DND-41 (cell line): ENCODE measurements at regions not wholly inside any gene's neighbourhood (a gene's known extent, or its start where the extent isn't known, plus 50 kb on each side); places are given as distances from the start of the nearest gene placed in this dataset.

Source experiments
- ATAC-seq: fragments of 200-7000 bp; cut with Tn5 transposase; 3 replicates; pipeline ENCODE4 v1.9.1; 2021; ENCODE audit warnings: low read depth; ENCODE audit not compliant: insufficient read depth
- DNase-seq: peaks from one replicate; pipeline ENCODE4 v3.0.0-alpha.2; 2020
- H2AFZ ChIP-seq: 2 replicates; pipeline ENCODE4 v1.6.0; 2012; ENCODE audit warnings: low read depth, low read length
- H3K27ac ChIP-seq: 2 replicates; pipeline ENCODE4 v1.5.1; 2012; ENCODE audit warnings: low read length, inconsistent platforms
- H3K27me3 ChIP-seq: fragments of 200-600 bp; sonication (generic); 2 replicates; pipeline ENCODE4 v1.6.0; 2012; ENCODE audit warnings: low read length, mild to moderate bottlenecking, inconsistent platforms; ENCODE audit not compliant: insufficient read depth, poor library complexity
- H3K36me3 ChIP-seq: 2 replicates; pipeline ENCODE4 v1.5.1; 2012; ENCODE audit warnings: low read length, inconsistent platforms; ENCODE audit not compliant: insufficient read depth
- H3K4me1 ChIP-seq: 2 replicates; pipeline ENCODE4 v1.5.1; 2012; ENCODE audit warnings: mild to moderate bottlenecking, low read length; ENCODE audit not compliant: insufficient read depth
- H3K4me2 ChIP-seq: 2 replicates; pipeline ENCODE4 v1.6.0; 2012; ENCODE audit warnings: mild to moderate bottlenecking, moderate library complexity, low read length, inconsistent platforms; ENCODE audit not compliant: insufficient read depth
- H3K4me3 ChIP-seq, 2 experiments: fragments of 200-600 bp in 1 of 2; shearing (Covaris generic) in 1 of 2; 2 replicates each; pipeline ENCODE4 v1.5.1; 2012 to 2016; ENCODE audit warnings: inconsistent platforms in 2 of 2, low read length in 2 of 2, mild to moderate bottlenecking in 2 of 2, low read depth in 1 of 2, moderate library complexity in 1 of 2
- H3K79me2 ChIP-seq: 2 replicates; pipeline ENCODE4 v1.6.0; 2012; ENCODE audit warnings: low read length, inconsistent platforms; ENCODE audit not compliant: insufficient read depth
- H3K9ac ChIP-seq: 2 replicates; pipeline ENCODE4 v1.6.0; 2012; ENCODE audit warnings: low read depth, mild to moderate bottlenecking, inconsistent platforms, low read length, moderate library complexity
- H3K9me3 ChIP-seq: 2 replicates; pipeline ENCODE4 v1.5.1; 2012; ENCODE audit warnings: low read length, moderate library complexity, mild to moderate bottlenecking, inconsistent platforms; ENCODE audit not compliant: insufficient read depth, severe bottlenecking
- H4K20me1 ChIP-seq: 2 replicates; pipeline ENCODE4 v1.6.0; 2012; ENCODE audit warnings: low read length; ENCODE audit not compliant: insufficient read depth
- EZH2 ChIP-seq: IDR thresholded peaks from 3 replicates; pipeline ENCODE4 v1.6.1; 2012; ENCODE audit warnings: borderline replicate concordance, low read depth, mild to moderate bottlenecking, moderate library complexity, low read length, inconsistent platforms; ENCODE audit not compliant: severe bottlenecking
- TF ChIP-seq, protein P1 (sequence below): IDR thresholded peaks from 2 replicates; pipeline ENCODE4 v1.5.1; 2012; ENCODE audit warnings: borderline replicate concordance, low read length, moderate library complexity, mild to moderate bottlenecking; ENCODE audit not compliant: poor library complexity, severe bottlenecking; ENCODE audit errors: extremely low read depth

DNA sequence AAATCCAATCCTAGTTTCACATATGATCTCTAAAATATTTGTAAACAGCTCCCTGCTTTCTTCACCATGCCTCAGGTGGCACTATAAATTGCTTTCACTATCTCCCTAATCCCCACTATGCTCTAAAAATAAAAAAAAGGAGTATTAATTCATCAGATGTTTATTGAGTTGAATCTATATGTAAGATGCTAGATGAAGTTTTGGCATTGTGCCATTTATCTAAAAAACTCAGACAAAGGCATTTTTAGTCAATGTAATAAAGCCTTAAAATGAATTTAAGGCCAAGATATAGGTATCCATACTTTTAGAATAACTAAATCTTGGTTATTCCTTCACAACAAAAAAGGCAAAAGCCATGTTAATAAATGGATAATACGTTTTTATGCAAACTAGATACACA, 373.9 kb downstream of the ETS1 start:
- Histone ChIP-seq H3K9ac (no peak overlapping the region), H3K9me3 (no peaks in the 10 kb centered on the region), H3K36me3 (no peaks in the 10 kb centered on the region), H3K27ac (no peak overlapping the region), H3K27me3 (no peaks in the 10 kb centered on the region), H2AFZ (no peak overlapping the region), H3K4me1 (no peaks in the 10 kb centered on the region), H4K20me1 (no peaks in the 10 kb centered on the region), H3K79me2 (no peaks in the 10 kb centered on the region), H3K4me2 (no peak overlapping the region), H3K4me3 (no peak overlapping the region)
- no peak for ATAC-seq
- TF ChIP-seq EZH2: no peak
- TF ChIP-seq, protein P1, sequence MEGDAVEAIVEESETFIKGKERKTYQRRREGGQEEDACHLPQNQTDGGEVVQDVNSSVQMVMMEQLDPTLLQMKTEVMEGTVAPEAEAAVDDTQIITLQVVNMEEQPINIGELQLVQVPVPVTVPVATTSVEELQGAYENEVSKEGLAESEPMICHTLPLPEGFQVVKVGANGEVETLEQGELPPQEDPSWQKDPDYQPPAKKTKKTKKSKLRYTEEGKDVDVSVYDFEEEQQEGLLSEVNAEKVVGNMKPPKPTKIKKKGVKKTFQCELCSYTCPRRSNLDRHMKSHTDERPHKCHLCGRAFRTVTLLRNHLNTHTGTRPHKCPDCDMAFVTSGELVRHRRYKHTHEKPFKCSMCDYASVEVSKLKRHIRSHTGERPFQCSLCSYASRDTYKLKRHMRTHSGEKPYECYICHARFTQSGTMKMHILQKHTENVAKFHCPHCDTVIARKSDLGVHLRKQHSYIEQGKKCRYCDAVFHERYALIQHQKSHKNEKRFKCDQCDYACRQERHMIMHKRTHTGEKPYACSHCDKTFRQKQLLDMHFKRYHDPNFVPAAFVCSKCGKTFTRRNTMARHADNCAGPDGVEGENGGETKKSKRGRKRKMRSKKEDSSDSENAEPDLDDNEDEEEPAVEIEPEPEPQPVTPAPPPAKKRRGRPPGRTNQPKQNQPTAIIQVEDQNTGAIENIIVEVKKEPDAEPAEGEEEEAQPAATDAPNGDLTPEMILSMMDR: no peak
- no peak for DNase-seq

DNA sequence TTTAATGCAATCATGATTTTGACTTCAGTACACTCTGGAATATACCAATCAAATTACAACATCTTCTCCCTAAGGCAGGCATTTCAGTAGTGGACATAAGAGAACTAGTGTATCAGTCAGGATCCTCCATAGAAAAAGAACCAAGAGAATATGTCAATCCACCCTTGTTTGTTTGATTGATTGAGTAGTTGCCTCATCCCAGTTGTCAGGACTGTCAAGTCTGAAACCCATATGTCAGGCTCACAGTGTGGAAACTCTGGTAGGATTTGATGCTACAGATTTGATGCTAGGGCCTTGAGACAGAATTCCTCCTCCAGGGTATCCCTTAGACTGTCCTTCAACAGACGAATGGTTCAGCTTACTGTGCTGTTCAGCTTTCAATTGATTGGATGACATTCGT, 375.0 kb downstream of the ETS1 start:
- no peak for DNase-seq
- Histone ChIP-seq H2AFZ (no peak overlapping the region), H4K20me1 (no peaks in the 10 kb centered on the region), H3K36me3 (no peaks in the 10 kb centered on the region), H3K27ac (no peak overlapping the region), H3K79me2 (no peaks in the 10 kb centered on the region), H3K4me3 (no peak overlapping the region), H3K9ac (no peak overlapping the region), H3K9me3 (no peaks in the 10 kb centered on the region), H3K4me2 (no peak overlapping the region), H3K27me3 (no peaks in the 10 kb centered on the region), H3K4me1 (no peaks in the 10 kb centered on the region)
- no peak for TF ChIP-seq EZH2
- TF ChIP-seq, protein P1: no peak
- no peak for ATAC-seq

DNA sequence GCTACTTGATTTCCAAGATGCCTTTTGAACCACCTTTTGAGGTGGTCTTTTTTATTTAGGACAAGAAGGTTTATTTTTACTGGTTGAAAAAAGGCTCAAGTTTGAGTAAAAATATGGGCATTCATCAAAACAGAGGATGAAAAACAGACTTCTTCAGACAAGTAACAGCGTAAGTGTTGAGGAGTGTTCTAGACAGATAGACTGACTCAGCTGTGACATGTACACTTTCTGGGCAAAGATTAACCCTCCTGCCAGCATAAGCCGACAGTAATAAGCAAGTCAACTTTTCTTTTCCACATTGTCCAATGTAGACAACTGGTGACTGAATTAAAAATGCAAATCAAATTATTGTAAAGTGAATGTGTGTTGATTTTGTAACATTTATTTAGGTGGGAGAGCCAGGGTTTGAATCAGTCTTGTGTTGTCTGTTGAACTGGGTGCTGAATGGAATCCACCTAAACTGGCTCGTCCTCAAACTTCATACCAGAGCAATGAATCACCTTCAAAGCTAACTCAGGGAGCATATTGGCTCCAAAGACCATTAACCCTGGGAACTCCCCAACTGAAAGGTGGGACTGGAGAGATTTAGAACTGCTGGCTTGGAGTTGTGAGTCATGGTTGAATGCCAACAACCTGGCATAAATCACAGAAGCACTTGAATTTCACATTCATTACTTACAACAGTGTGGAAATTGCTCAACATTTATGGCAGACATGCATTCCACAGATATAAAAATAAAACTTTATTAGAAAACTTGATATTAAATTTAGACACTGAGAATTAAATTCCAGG, 377.0 kb downstream of the ETS1 start:
- Histone ChIP-seq H3K4me3 (no peak overlapping the region), H3K9ac (no peak overlapping the region), H3K9me3 (peaks cover 3% of the 10 kb centered on the region), H4K20me1 (no peaks in the 10 kb centered on the region), H3K4me2 (no peak overlapping the region), H3K36me3 (no peaks in the 10 kb centered on the region), H3K27me3 (no peaks in the 10 kb centered on the region), H2AFZ (no peak overlapping the region), H3K79me2 (no peaks in the 10 kb centered on the region), H3K27ac (no peak overlapping the region), H3K4me1 (no peaks in the 10 kb centered on the region)
- no peak for ATAC-seq
- TF ChIP-seq EZH2: no peak
- TF ChIP-seq, protein P1: no peak
- DNase-seq: no peak
